K562 (cell line): ENCODE measurements at regions not wholly inside any gene's neighbourhood (a gene's known extent, or its start where the extent isn't known, plus 50 kb on each side); places are given as distances from the start of the nearest gene placed in this dataset.

Experiments used
- ATAC-seq: fragments of 200-7000 bp; cut with Tn5 transposase; 3 replicates; pipeline ENCODE4 v1.9.1; 2020; ENCODE audit warnings: moderate library complexity
- BruUV-seq: library from RNA; stranded (reverse); fragments of 400-500 nt; replicated peaks from 2 replicates; lab custom pipeline; 2021; lab: Mats Ljungman, UMichigan
- CTCF ChIA-PET: fragments of 300-600 bp; formaldehyde crosslinking; extraction: SDS; loops from one replicate; lab custom pipeline; 2021; ENCODE audit warnings: low intra/inter-chr PET ratio; lab: Yijun Ruan, JAX
- POLR2A ChIA-PET: fragments of 300-600, 350-650 bp; sonication (Branson Sonifier 250); formaldehyde crosslinking; extraction: SDS; loops from one replicate; lab custom pipeline; 2021; ENCODE audit warnings: antibody characterized with exemption, inconsistent platforms; lab: Yijun Ruan, JAX
- DNase-seq, 4 experiments: peaks; one replicate each; pipeline versions ENCODE4 v3.0.0 to v3.0.0-alpha.2; 2011 to 2018; ENCODE audit warnings: low spot score in 3 of 4, mixed read lengths in 3 of 4; ENCODE audit errors: extremely low read depth in 1 of 4
- FAIRE-seq: peaks from 2 replicates; lab custom pipeline; 2011; peaks lifted over from hg19 to GRCh38; lab: Jason Lieb, UNC
- H2AFZ ChIP-seq: 2 replicates; pipeline ENCODE4 v1.6.0; 2011; ENCODE audit warnings: low read depth, low read length, control low read depth, inconsistent platforms
- H3K27ac ChIP-seq: fragments of 200-600 bp; 3 replicates; pipeline ENCODE4 v1.8.0; 2011; ENCODE audit warnings: low read depth, mild to moderate bottlenecking, control low read depth, inconsistent platforms, low read length, moderate library complexity, mixed read lengths; ENCODE audit errors: extremely low read depth
- H3K27me3 ChIP-seq, 2 experiments: fragments of 300-600 bp in 1 of 2; 2 replicates in 1 of 2; 3 replicates in 1 of 2; pipeline versions ENCODE4 v1.6.0 to v1.8.0; 2011; ENCODE audit warnings: inconsistent platforms in 2 of 2, low read length in 2 of 2, mild to moderate bottlenecking in 1 of 2, mixed read lengths in 1 of 2, moderate library complexity in 1 of 2; ENCODE audit not compliant: control insufficient read depth in 2 of 2, insufficient read depth in 2 of 2
- H3K36me3 ChIP-seq: fragments of 300-600 bp; 3 replicates; pipeline ENCODE4 v1.8.0; 2011; ENCODE audit warnings: mild to moderate bottlenecking, low read length, inconsistent platforms; ENCODE audit not compliant: control insufficient read depth, insufficient read depth
- H3K4me1 ChIP-seq, 2 experiments: fragments of 200-600 bp in 1 of 2; replicated peaks in 1 of 2; 2 replicates in 1 of 2; 3 replicates in 1 of 2; pipeline versions ENCODE4 v1.5.1 to v1.8.0; 2011; ENCODE audit warnings: inconsistent platforms in 2 of 2, low read length in 2 of 2, mild to moderate bottlenecking in 1 of 2, mixed read lengths in 1 of 2, moderate library complexity in 1 of 2; ENCODE audit not compliant: control insufficient read depth in 2 of 2, insufficient read depth in 2 of 2
- H3K4me2 ChIP-seq: 2 replicates; pipeline ENCODE4 v1.6.1; 2011; ENCODE audit warnings: low read length, control low read depth, inconsistent platforms, mixed read lengths; ENCODE audit not compliant: insufficient read depth
- H3K4me3 ChIP-seq: fragments of 200-600 bp; sonication (generic), shearing (Covaris generic); 2 replicates; pipeline ENCODE4 v1.5.1; 2016; ENCODE audit warnings: control low read depth, inconsistent platforms
- H3K79me2 ChIP-seq: fragments of 200-600 bp; 3 replicates; pipeline ENCODE4 v1.8.0; 2011; ENCODE audit warnings: low read length, inconsistent platforms; ENCODE audit not compliant: control insufficient read depth, insufficient read depth
- H3K9ac ChIP-seq, 2 experiments: 2 replicates each; pipeline versions ENCODE4 v1.6.0 to v1.6.1; 2011; ENCODE audit warnings: low read depth in 2 of 2, low read length in 2 of 2, control low read depth in 1 of 2, inconsistent platforms in 1 of 2, mild to moderate bottlenecking in 1 of 2, mixed read lengths in 1 of 2; ENCODE audit not compliant: insufficient read depth in 1 of 2
- H3K9me1 ChIP-seq: one replicate; pipeline ENCODE4 v1.6.0; 2011; ENCODE audit warnings: inconsistent platforms, mild to moderate bottlenecking, low read length, moderate library complexity; ENCODE audit not compliant: control insufficient read depth, insufficient read depth
- H3K9me3 ChIP-seq: replicated peaks from 2 replicates; pipeline ENCODE4 v1.5.1; 2011; ENCODE audit warnings: low read depth, low read length, inconsistent platforms; ENCODE audit not compliant: control insufficient read depth, insufficient read depth
- H4K20me1 ChIP-seq: replicated peaks from 2 replicates; pipeline ENCODE4 v1.6.1; 2011; ENCODE audit warnings: low read length, inconsistent platforms, mixed read lengths; ENCODE audit not compliant: control insufficient read depth, insufficient read depth
- BRD9 ChIP-seq: fragments of 450-650 bp; IDR thresholded peaks from 2 replicates; pipeline ENCODE4 v1.6.1; 2018; ENCODE audit warnings: low read depth; ENCODE audit not compliant: partially characterized antibody
- CBX3 ChIP-seq, 2 experiments: IDR thresholded peaks; 1 replicate in 1 of 2; 2 replicates in 1 of 2; pipeline ENCODE4 v1.6.1; 2012; ENCODE audit warnings: inconsistent platforms in 2 of 2, low read length in 2 of 2, borderline replicate concordance in 1 of 2, control low read depth in 1 of 2
- FOXJ2 ChIP-seq: fragments of 200-800 bp; sonication (Bioruptor generic); IDR thresholded peaks from 2 replicates; pipeline ENCODE4 v1.6.1; 2016; ENCODE audit warnings: missing genetic modification characterization, missing compliant biosample characterization
- HNRNPLL ChIP-seq: fragments of 200-400 bp; formaldehyde crosslinking; IDR thresholded peaks from 2 replicates; pipeline ENCODE4 v1.6.1; 2017; ENCODE audit warnings: low read length, low read depth, mild to moderate bottlenecking; ENCODE audit not compliant: poor library complexity, severe bottlenecking
- MAFK ChIP-seq: IDR thresholded peaks from 2 replicates; pipeline ENCODE4 v1.6.1; 2011; ENCODE audit warnings: low read length, improper control_type of control experiment
- RBM25 ChIP-seq: fragments of 200-400 bp; formaldehyde crosslinking; IDR thresholded peaks from 2 replicates; pipeline ENCODE4 v1.6.1; 2018; ENCODE audit warnings: low read length, low read depth, moderate library complexity; ENCODE audit not compliant: severe bottlenecking
- SREBF2 ChIP-seq: sonication (generic); formaldehyde crosslinking; IDR thresholded peaks from 2 replicates; pipeline ENCODE4 v1.4.0; 2020; ENCODE audit warnings: mild to moderate bottlenecking, missing genetic modification reagents
- THRAP3 ChIP-seq: fragments of 450-650 bp; IDR thresholded peaks from 2 replicates; pipeline ENCODE4 v1.6.1; 2016; ENCODE audit warnings: mild to moderate bottlenecking, inconsistent platforms, borderline replicate concordance
- WGBS: fragments of 100-300 bp; shearing (Covaris generic); methylation state at CpG from one replicate; pipeline ENCODE4 v1.1.6; 2016; ENCODE audit warnings: low coverage, mixed read lengths; ENCODE audit not compliant: insufficient coverage; ENCODE audit errors: missing lambda C conversion rate; 5-methylcytosine and 5-hydroxymethylcytosine counted together
- in situ Hi-C: fragments of 300-500 bp; cut with MboI; formaldehyde crosslinking; loops from 4 replicates; pipeline ENCODE4 v1.15.0; 2018; ENCODE audit warnings: inconsistent platforms, mixed read lengths
- intact Hi-C: fragments of 100-400 bp; cut with micrococcal nuclease; formaldehyde crosslinking; loops from 2 replicates; pipeline ENCODE4 v1.14.2; 2022
- TF ChIP-seq, protein P1 (sequence below), 3 experiments: fragments of 200-800 bp in 1 of 3; fragments of 250-450 bp in 1 of 3; fragments of 450-650 bp in 1 of 3; sonication (Bioruptor Pico) in 1 of 3; sonication (Bioruptor generic) in 1 of 3; formaldehyde crosslinking in 1 of 3; IDR thresholded peaks; 2 replicates each; pipeline versions ENCODE4 v1.6.1 to v1.8.0; 2016 to 2022; ENCODE audit warnings: mild to moderate bottlenecking in 2 of 3, missing genetic modification characterization in 2 of 3, missing compliant biosample characterization in 1 of 3, moderate library complexity in 1 of 3

DNA sequence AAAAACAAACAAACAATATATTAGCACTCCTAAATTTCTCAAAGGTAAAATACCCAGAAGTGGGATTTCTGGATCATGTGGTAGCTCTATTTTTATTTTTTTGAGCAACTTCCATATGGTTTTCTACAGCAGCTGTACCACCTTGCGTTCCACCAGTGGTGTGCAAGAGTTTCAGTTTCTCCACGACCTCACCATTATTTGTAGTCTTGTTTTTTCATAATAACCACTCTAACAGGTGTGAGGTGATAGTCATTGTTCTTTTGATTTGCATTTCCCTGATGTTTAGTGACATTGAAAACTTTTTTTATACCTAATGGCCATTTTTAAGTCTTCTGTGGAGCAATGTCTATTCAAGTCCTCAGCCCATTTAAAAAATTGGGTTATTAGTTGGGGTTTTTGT, 127.3 kb upstream of the SLC38A2 start (continued):
- TF ChIP-seq, protein P1, sequence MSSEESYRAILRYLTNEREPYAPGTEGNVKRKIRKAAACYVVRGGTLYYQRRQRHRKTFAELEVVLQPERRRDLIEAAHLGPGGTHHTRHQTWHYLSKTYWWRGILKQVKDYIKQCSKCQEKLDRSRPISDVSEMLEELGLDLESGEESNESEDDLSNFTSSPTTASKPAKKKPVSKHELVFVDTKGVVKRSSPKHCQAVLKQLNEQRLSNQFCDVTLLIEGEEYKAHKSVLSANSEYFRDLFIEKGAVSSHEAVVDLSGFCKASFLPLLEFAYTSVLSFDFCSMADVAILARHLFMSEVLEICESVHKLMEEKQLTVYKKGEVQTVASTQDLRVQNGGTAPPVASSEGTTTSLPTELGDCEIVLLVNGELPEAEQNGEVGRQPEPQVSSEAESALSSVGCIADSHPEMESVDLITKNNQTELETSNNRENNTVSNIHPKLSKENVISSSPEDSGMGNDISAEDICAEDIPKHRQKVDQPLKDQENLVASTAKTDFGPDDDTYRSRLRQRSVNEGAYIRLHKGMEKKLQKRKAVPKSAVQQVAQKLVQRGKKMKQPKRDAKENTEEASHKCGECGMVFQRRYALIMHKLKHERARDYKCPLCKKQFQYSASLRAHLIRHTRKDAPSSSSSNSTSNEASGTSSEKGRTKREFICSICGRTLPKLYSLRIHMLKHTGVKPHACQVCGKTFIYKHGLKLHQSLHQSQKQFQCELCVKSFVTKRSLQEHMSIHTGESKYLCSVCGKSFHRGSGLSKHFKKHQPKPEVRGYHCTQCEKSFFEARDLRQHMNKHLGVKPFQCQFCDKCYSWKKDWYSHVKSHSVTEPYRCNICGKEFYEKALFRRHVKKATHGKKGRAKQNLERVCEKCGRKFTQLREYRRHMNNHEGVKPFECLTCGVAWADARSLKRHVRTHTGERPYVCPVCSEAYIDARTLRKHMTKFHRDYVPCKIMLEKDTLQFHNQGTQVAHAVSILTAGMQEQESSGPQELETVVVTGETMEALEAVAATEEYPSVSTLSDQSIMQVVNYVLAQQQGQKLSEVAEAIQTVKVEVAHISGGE (CRISPR knock-in tag; IDR thresholded peaks at IDR 0.05), result no peak
- no peak for TF ChIP-seq MAFK
- TF ChIP-seq CBX3 (IDR thresholded peaks at IDR 0.05; ENCODE audit: borderline replicate concordance in 1 of 2, low read length in 2 of 2), result no peak
- no peak for TF ChIP-seq RBM25
- TF ChIP-seq BRD9, result no peak

DNA sequence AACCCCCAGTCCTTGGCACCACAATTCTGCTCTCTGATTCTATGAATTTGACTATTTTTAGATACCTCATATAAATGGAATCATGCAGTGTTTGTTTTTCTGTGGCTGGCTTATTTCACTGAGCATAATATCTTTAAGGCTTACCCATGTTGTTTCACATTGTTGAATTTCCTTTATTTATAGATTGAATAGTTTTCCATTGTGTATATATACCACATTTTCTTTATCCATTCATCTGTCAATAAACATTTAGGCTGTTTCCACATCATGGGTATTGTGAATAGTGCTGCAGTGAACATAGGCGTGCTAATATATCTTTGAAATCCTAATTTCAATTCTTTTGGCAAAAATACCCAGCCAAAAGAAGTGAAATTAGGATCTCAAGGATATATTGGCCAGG, 126.7 kb upstream of the SLC38A2 start:
- CTCF ChIA-PET, result no interaction called here
- no peaks in the 10 kb centered on the region for H3K9me1 ChIP-seq
- in situ Hi-C loops, result no loop called here
- TF ChIP-seq SREBF2 (CRISPR knock-in tag), result no peak
- no peak for TF ChIP-seq FOXJ2 (tag)
- no peak for TF ChIP-seq THRAP3
- no peak for TF ChIP-seq HNRNPLL

More for the DNA sequence above, 126.7 kb upstream of the SLC38A2 start:
- ATAC-seq, result no peak
- no peak overlapping the region for H2AFZ ChIP-seq
- intact Hi-C loops, result no loop called here
- no TSS peak for BruUV-seq
- no peaks in the 10 kb centered on the region for H3K9me3 ChIP-seq
- DNase-seq, result no peak
- H4K20me1 ChIP-seq, result no peaks in the 10 kb centered on the region
- FAIRE-seq, result no peak
- H3K4me3 ChIP-seq, result no peak overlapping the region
- H3K36me3 ChIP-seq, result no peaks in the 10 kb centered on the region
- 89% methylated on average over 1 of the region's 1 CpG for WGBS
- POLR2A ChIA-PET, result interaction anchor here (1.9 kb wide), 1 partner anchor 15 kb away, joined by 6 read pairs; no protein-coding TSS in a partner anchor
- H3K79me2 ChIP-seq, result no peaks in the 10 kb centered on the region
- no peak overlapping the region for H3K4me2 ChIP-seq
- H3K27ac ChIP-seq, result no peak overlapping the region
- H3K4me1 ChIP-seq, result no peaks in the 10 kb centered on the region
- no peak overlapping the region for H3K9ac ChIP-seq
- no peaks in the 10 kb centered on the region for H3K27me3 ChIP-seq
